Inflammatory macrophage treated with lipopolysaccharide for 1 hour (primary cell): ENCODE measurements at regions not wholly inside any gene's neighbourhood (a gene's known extent, or its start where the extent isn't known, plus 50 kb on each side); places are given as distances from the start of the nearest gene placed in this dataset.
"Not testable (repeated sequence)": the region's sequence is repeated elsewhere in the genome, so short reads cannot be mapped to it uniquely, and the experiment has no call there.

Experiments
- DNase-seq, 2 donors: peaks; one replicate each; pipeline ENCODE4 v3.0.0-alpha.2; 2020 to 2022

DNA sequence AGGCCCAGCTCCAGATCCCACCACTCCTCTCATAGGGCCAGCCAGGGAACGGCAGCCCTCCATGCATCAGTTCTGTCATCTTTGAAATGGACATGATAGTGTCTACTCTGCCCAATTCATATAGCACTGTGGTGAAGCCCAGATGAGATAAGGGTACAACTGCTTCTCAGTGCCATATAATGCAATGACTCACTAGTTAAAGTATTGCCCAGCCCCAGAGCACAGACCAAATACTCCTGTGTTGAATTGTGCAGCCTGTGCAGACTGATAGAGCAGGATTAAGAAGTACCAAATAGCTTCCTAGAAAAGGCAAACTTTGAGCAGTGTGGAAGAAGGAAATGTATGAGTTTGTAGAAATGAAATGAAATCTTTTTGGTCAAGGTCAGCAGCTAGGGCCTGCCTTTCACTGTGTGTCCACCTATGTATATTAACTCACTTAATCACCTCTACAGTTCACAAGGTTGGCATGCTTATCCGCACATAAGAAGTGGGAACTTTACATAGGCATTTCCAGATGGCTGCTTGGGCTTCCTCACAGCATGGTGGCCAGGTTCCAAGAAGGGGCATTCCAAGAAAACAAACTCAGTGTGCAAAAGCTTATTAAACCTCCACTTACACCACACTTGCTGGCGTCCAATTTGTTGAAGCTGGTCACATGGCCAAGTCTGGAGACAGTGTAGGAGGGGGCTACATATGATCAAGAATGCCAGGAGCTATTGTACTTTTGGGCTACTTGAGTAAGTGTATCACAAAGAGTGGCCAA, 102.8 kb upstream of the COPS8 start:
- no peak for DNase-seq

DNA sequence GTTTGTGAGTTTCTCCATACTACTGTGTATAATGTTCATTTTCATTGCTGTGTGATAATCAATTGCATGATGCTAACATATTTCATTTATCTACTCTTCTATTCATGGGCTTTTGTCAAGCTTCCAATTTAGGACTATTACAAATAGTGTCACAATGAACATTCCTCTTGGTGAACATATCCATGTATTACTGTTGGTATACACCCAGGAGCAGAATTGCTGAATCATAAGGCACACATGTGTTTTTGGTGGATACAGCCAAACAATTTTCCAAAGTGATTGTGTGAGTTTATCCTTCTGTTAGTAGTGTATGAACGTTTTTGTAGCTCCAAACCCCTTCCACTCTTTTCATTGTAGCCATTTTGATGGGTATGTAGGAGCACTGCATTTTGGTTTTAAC, 101.6 kb upstream of the COPS8 start:
- no peak for DNase-seq

DNA sequence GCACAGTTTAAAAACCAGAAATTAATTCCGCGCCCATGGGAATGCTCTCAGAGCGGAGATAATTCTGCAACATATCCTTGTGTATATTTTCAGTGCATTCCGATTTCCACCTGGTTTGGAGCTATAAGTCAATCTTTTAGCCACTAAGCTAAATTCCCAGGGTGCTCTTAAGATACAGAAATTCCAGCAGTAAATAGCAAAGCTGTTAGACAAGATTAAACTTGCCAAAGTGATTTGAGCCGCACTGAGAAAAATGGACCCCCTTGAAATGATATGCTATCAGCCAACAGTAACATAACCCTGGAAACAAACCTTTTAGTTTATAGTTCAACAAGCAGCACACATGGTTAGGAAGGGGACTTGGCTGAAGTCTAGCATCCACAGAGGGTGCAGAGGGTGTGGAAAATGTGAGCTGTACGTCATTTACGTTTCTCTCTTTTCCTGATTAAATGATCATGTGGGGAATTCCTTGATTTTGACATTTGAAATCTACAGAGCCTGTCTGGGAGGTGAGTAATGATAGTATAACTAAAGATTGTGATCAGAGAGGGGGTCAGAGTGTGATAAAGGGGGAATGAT, 99.8 kb upstream of the COPS8 start:
- no peak for DNase-seq

DNA sequence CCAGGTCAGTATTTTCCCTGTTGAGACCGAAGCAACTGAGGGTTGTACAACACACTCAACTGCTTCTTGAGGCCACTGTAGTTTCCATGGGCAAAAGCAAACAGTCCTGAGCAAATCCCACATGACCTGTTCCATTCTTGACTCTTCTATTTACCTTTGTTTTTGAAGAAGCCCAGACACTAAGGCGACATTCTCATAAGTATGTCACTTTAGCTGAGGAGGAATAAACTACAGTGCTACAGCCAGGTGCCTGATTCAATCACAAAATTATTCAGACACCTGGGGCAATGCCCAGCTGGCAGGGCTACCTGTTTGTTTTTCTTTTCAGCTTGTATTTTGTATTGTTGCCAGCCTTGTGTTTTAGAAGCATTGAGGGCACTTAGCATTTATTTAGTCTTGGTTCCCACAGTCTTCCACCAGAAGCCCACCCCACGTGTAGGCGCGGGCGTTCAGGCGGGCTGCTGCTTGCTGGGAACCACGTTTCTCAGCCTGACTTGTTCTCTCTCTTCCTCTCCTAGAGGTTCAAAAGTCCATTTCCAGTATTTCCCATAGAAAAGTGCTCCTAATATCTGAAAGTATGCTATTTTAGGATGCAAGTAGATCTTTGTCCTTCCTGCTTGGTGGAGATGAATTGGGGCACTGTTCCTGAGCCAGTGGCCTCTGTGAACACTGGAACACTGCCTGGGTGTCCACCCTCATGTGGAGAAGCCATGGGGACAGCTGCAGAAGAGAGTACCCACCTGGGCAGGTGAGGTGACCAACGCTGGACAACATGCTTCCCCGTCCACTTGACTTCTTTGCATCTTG, 99.0 kb upstream of the COPS8 start:
- DNase-seq, result no peak

DNA sequence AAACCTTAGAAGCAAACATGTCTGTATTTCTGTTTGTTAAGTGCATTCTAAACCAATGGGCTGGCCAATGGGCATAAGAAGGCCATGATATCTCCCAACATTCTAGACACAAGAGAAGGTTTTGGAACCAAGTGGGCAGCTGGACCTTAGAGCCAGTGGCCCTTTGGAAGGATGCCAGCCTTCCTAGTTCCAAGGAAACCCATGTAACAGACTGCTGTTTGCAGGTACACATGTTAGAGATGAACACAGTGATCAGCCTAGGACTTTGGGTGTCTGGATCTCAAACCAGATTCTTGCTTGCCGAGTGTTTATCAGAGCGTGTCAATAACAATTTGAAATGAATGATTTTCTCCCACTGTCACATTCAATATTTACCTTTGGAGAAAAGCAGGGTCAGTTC, 97.5 kb upstream of the COPS8 start:
- no peak for DNase-seq

DNA sequence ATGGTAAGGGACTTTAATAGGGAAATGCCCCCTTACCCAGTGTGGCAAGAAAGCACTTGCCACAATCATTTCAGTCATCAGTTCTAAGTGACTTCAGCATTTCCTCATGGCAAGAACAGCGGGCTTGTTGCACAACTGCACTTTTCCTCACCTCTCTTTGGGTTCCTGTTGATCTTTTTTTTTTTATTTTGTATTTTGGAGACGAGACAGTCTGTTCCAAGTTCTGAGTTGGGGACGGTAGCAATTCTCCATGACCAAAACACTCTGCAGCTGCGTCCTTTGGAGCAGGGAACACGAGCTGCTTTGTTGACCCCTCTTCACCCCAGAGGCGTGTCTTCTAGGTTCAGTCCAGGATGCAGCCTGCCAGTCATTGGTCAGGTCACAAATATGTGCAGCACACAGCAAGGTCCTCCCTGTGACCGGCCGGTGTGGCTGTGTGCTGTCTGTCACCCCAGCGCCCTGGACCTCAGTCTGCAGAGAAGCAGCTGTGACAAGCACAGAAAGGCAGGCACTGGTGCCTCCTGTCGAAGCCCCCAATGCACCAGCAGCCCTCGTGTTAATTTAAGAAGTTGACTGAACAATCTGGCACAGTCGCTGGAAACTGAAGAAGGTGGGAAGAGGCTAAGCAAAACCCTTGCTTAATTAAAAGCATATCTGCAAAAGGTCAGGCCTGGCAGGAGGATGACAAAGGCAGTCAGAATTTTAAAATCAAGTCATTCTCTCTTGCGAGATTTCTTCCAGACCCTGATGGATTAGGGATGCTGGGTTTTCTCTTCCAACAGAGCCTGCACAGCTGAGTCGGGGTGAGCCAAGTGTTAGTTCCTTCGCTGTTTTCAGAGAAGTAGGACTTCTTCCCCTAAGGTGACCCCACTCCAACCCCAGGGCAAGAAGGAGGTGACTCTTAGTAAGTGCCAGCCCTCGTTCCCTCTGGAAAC, 96.7 kb upstream of the COPS8 start:
- DNase-seq, result peak; percentile 78 to 87

DNA sequence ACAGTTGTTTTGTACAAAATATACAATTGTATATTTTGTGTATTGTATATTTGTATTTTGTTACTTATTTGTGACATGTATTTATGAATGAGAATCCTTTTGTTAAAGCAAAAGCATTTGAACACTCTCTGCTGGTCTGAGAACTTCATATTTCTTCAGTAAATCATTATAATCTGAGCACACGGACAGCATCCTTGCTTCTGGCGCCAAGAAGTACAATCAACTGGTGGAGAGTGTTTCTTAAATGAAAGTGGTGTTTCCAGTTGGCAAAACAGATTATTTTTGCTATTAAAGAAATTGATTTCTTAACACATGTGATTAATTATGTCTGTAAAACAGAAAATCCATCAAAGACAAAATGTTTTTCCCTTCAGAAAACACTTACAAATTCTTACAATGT, 95.1 kb upstream of the COPS8 start:
- DNase-seq, result no peak

DNA sequence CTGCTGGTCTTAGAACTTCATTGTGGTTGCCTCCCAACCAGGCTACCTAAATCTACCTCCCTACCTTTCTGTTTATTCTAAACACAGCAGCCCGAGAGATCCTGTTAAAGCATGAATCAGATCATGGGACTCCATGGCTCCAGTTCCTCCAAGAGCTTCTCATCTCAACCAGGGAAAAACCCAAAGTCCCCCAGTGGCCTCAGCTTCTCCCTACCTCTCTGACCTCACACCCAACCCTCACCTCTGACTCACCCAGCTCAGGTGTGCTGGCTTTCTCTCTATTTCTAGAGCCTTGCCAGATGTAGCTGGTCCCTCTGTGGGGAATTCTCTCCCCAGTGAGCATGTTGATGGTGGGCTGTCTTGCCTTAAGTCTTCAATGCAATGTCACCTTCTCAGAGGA, 93.8 kb upstream of the COPS8 start:
- DNase-seq, result no peak

DNA sequence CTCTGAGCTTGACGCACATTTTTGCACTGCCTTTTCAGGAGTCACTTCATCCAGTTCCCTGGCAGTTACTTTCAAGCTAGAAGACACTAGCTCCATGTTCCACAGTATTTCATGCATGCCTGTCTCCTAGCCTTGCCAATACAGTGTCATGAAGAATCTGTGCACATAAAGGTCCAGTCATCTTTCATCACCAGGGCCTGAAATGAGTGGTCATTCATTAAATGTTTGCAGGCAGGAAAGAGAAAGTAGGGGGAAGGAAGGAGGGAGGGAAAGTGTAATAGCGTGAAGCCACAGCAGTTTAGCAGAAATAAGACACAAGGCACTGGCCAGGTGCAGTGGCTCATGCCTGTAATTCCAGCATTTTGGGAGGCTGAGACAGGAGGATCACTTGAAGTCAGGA, 92.4 kb upstream of the COPS8 start:
- no peak for DNase-seq

DNA sequence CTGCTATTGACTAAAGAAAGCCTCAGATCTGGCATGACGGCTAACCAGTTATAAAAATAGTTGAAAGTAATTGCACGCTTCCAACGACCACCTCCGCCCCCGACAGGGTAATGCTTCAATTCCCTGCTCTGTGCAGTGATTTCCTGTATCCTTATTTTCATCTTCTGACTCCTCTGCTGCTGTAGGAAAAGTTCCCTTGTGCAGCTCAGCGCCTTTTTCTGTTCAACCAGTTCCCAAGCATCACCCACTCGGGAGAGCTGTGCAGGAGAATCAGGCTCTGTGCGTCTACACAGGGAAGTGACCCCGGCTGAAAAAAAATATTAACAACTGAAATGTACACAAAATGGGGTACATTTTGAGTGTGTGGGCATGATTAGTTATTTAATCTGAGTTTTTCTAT, 91.3 kb upstream of the COPS8 start:
- DNase-seq, result no peak

DNA sequence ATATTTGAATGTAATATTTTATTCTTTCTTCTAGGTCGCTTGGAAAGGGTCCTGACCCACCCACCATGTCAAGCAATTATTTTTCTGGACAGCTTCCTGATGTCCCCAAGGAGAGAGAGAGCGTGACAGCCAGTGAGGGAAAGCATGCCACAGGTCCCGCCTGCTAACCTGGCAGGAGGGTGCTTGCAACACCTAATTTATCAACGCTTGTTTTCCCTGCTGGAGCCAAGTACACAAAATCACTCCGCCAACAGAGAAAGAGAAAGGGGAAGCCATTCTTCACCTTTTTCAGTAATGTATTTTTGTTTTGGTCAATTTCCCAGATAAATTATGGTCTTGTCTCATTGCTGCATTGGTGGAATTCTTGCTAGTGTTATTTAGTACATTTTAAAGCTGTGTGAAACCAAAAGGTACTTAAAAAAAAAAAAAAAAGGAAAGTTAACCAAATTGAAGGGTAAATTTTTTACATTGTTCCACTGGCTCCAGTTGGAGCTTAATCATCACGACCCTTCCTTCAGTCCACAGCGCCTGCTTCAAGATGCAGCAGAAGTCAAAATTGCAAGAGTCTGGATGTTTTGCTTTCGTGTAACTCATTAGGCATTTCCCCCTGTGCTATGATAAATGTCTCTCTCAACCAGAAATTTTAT, 88.5 kb upstream of the COPS8 start:
- no peak for DNase-seq

DNA sequence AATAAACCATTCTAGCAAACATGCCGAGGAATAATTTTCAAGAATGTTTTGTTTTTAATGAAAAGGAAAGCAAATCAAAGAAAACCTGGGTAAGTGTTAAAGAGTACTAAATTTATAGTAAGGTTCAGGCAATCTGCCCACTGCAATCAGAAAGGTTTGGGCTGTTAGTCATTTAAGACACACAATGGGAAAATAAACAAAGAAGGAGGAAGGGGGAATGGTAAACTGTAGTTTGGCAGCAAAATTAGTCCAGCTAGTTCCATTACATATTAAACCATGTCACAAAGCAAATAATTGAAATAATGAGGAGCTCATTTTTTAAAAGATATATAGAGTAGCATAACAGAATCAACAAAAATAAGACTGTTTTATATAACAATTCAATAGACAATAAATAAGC, 87.5 kb upstream of the COPS8 start:
- no peak for DNase-seq

DNA sequence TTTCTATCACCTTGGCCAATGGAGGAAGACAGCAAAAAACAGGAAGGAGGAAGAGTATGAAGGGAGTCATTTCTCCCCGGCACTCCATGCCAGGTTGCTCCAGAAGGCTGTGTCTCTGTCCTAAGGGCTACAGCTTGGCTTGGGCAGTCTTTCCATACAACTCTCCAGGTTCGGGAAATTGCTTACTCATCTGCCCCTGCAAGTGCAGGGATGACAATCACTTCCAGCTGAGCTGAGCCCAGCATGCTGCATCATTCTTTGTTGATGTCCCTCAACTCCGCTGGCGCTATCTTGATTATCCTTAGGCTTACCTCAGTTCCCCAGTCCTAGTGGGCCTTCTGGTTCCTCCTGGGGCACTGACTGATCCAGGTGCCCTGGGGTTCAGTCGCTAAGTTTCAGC, 86.9 kb upstream of the COPS8 start:
- no peak for DNase-seq

DNA sequence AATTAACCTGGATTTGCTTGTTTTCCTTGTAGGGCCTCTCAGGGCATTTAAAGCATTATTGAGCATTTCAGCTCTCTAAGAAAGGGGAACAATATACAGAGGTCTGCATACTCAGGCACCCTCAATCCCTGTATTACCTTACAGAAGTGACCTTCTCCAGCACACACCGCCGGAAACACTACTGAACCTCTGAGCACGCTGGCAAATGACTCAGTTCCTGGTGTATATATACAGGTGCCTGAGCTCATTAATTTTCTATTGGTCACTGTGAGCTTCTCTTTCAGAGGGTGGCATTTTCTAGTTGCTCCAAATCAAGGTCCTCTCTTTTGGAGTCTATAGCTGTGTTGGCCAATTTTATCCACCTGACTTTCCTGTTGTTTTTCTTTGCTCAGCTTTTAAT, 85.2 kb upstream of the COPS8 start:
- no peak for DNase-seq

DNA sequence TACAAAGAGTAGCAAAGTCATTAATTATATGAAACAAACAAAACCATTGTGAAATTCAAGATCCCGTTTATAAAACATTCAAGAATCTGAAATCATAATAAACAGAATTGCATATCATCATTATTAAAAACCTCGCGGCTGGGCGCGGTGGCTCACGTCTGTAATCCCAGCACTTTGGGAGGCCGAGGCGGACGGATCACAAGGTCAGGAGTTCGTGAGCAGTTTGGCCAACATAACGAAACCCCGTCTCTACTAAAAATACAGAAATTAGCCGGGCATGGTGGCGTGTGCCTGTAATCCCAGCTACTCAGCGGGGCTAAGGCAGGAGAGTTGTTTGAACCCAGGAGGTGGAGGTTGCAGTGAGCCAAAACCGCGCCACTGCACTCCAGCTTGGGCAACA, 80.3 kb upstream of the COPS8 start:
- DNase-seq, result not testable (repeated sequence)

DNA sequence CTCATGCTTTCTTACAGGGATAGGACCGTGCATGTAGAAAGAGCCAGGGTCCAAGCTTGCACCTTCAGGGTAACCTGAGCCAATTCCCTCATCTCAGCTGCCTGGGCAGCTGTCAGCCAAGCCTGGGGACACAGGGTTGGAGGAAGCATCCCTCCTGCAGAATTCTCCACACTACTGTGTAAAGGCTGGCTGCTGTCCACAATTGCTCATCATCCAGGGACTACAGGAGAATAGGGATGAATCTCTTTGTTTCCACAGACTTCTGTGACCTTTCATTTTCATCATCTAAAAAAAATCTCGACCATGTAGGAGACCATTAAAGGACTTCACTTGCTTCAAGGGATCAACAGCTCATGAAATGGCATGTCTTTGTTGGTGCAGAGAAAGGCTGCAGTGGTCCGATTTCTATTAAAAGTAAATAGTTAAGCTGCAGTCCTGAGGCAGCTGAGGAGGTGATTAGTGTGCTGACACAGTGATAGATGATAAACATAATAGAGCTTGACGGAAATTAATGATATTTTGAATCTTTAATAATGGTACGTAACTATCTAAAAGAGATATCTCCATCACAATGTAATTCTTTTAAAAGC, 74.4 kb upstream of the COPS8 start:
- DNase-seq, result no peak

DNA sequence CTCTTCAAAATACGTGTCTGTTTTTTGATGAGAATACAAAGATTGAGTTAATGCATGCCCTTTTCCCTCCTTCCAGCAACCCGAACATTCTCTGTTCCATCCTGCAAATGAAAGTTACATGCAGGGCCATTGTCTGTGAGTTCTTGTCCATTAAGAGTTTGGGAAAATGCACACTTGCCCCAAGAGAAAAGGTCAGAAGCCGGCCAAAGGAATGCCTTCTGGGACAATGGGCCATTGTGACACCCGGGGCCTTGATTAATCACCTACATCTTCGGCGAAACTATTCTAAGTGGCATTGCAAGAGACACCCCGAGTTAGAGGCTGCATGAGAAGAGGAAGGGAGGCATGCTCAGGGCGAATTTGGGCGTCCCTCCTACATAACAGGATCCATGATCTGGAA, 73.7 kb upstream of the COPS8 start:
- no peak for DNase-seq

DNA sequence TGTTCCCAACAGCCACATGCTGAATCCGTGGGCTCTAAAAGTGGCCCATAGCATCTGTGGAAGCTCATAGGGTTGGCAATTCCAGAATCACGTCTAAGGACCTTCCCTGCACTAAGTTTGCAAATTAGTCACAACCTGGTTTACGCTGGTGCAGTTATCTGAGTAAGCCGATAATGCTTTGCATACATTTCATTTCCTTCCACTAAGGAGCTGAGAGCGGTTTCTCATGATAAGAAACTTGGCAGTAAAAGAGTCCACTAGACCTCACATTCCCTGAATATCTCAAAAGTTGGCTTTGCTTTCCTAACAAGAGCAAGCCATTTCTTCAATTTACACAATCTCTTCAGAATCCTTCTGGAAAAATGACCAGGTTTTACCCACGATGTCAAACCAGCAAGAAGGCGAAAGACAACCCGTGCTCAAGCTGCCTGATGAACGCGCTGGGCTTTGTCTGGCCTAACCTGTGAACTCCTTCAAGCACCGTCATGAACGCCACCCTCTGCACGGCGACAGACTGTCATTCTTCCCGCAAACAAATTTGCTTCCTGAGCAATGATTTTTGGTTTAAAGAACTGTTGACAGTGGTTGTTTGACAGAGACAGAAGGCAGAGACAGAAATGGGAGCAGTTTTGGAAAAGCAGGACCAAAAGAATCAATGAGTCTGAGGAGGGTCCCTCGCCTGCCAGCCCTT, 73.0 kb upstream of the COPS8 start:
- no peak for DNase-seq

DNA sequence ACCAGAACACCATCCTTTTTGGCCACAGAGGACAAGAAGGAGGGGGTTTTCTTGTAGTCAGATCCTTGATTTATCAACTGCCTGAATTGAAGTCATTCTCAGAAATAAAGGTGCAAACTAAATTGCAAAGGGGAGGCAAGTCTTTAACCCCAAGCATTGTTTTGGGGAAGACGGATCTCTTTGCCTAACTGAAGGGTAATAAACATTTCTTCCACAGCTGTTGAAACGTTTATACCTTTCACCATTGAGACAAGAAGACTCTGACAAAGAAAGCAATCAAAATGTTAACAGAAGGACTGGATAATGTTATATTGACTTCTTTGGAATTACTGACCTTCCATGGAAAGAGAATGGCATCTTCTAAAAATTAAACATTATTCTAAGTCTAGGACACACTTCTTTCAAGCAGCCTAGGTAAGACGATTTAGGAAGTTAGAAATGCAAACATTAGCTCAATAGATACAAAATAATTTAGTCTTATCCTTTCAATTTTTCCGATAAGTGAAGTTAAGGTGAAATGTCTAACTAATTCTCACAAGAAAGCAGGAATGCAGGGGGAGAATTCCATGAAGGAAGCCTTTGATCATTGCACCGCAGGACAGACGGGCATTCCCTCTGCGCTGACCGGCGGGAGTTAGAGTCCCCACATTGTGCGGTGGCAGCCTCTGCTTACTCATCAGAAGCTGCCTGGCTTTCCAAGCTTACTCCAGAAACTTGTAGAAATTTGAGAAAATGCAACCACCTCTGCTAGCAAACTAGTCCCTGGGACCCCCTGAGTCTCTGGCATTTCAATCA, 69.4 kb upstream of the COPS8 start:
- DNase-seq, result no peak

DNA sequence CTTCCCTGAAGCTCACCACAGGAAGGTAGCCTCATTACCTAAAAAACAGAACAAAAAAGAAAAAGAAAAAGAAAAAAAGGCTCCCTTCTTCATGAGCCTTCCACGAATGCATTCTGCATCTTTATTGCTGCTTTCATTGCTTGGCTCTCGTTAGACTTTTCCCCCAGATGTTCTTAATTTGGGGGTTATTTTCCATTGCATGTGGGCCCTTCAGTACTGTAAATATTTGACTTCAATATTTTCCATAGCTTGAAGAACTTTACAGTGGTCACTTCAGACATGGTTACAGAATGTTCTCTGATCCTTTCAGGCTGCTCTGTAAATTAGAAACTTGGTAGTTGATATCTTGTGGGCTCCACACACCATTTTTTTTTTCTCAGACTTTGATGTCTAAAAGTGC, 65.6 kb upstream of the COPS8 start:
- no peak for DNase-seq

DNA sequence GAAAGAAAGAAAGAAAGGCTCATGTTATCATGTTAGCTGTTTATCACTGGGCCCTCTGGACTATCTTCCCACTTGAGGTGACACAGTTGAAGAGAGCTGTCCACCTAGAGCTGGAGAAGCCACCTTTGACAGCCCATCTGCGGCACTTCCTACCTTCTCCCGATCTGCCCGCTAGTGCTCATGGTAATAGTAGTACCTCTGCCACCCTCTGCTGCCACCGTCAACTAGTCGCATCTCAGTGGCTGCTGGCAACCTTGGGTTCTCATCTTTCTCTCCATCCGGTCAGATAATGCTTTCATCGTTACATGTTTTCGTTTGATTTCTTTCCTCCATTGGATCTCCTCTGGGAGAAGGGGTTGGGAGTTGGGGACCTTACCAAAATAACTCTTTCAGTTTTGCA, 63.2 kb upstream of the COPS8 start:
- DNase-seq, result no peak
